WTC11 (cell line): ENCODE measurements at regions not wholly inside any gene's neighbourhood (a gene's known extent, or its start where the extent isn't known, plus 50 kb on each side); places are given as distances from the start of the nearest gene placed in this dataset.

ENCODE experiments used
- ATAC-seq: fragments of 200-7000 bp; cut with Tn5 transposase; 2 replicates; pipeline ENCODE4 v1.10.0; 2021; ENCODE audit warnings: mild to moderate bottlenecking, moderate library complexity
- CTCF ChIA-PET: fragments of 300-600 bp; sonication (Branson Sonifier 250); formaldehyde crosslinking; loops from one replicate; lab custom pipeline; 2021; ENCODE audit warnings: antibody characterized with exemption; lab: Charles Lee
- POLR2A ChIA-PET: fragments of 350-600 bp; sonication (Branson Sonifier 250); formaldehyde crosslinking; loops from one replicate; lab custom pipeline; 2021; ENCODE audit warnings: antibody characterized with exemption; lab: Charles Lee
- DNase-seq: peaks from one replicate; pipeline ENCODE4 v3.0.0; 2021; ENCODE audit warnings: low spot score
- H3K27ac Mint-ChIP-seq: 2 replicates; pipeline ENCODE4 v1.8.0; 2021; ENCODE audit warnings: mixed read lengths
- H3K27me3 Mint-ChIP-seq: 2 replicates; pipeline ENCODE4 v1.8.0; 2021; ENCODE audit warnings: low read depth, mild to moderate bottlenecking, moderate library complexity, mixed read lengths
- H3K36me3 Mint-ChIP-seq: 2 replicates; pipeline ENCODE4 v1.8.0; 2021; ENCODE audit warnings: mixed read lengths
- H3K4me1 Mint-ChIP-seq: 2 replicates; pipeline ENCODE4 v1.8.0; 2022; ENCODE audit warnings: mixed read lengths
- H3K4me3 Mint-ChIP-seq: 2 replicates; pipeline ENCODE4 v1.8.0; 2021; ENCODE audit warnings: mild to moderate bottlenecking, moderate library complexity, mixed read lengths
- H3K9me3 Mint-ChIP-seq: 2 replicates; pipeline ENCODE4 v1.8.0; 2021; ENCODE audit warnings: mixed read lengths
- ATF1 ChIP-seq: sonication (generic); formaldehyde crosslinking; IDR thresholded peaks from 2 replicates; pipeline ENCODE4 v1.8.1; 2023; ENCODE audit warnings: mild to moderate bottlenecking, moderate library complexity, missing genetic modification reagents
- ESRRA ChIP-seq: sonication (generic); formaldehyde crosslinking; IDR thresholded peaks from 2 replicates; pipeline ENCODE4 v1.8.1; 2022; ENCODE audit warnings: mild to moderate bottlenecking, missing genetic modification reagents, borderline replicate concordance
- FOXP4 ChIP-seq: sonication (generic); formaldehyde crosslinking; IDR thresholded peaks from 2 replicates; pipeline ENCODE4 v1.8.0; 2022; ENCODE audit warnings: mild to moderate bottlenecking, missing genetic modification reagents
- GABPB1 ChIP-seq: sonication (generic); formaldehyde crosslinking; IDR thresholded peaks from 2 replicates; pipeline ENCODE4 v1.8.1; 2023; ENCODE audit warnings: mild to moderate bottlenecking, missing genetic modification reagents
- GRHL2 ChIP-seq: fragments of 250-450 bp; sonication (Bioruptor Pico); IDR thresholded peaks from 2 replicates; pipeline ENCODE4 v1.8.0; 2022; ENCODE audit warnings: mild to moderate bottlenecking, moderate library complexity; ENCODE audit not compliant: insufficient replicate concordance, severe bottlenecking
- JAZF1 ChIP-seq: fragments of 250-450 bp; sonication (Bioruptor Pico); IDR thresholded peaks from 2 replicates; pipeline ENCODE4 v1.9.0; 2021; ENCODE audit warnings: moderate library complexity, mild to moderate bottlenecking, inconsistent platforms
- KAT7 ChIP-seq: sonication (generic); formaldehyde crosslinking; IDR thresholded peaks from 2 replicates; pipeline ENCODE4 v1.8.1; 2023; ENCODE audit warnings: missing genetic modification reagents, mild to moderate bottlenecking, borderline replicate concordance
- MLX ChIP-seq: sonication (generic); formaldehyde crosslinking; IDR thresholded peaks from 2 replicates; pipeline ENCODE4 v1.8.1; 2023; ENCODE audit warnings: mild to moderate bottlenecking, missing genetic modification reagents, moderate library complexity
- NFYB ChIP-seq: sonication (generic); formaldehyde crosslinking; conservative IDR thresholded peaks from 2 replicates; pipeline ENCODE4 v1.8.0; 2022; ENCODE audit warnings: low read depth, missing genetic modification reagents
- PREB ChIP-seq: sonication (generic); formaldehyde crosslinking; IDR thresholded peaks from 2 replicates; pipeline ENCODE4 v1.8.1; 2022; ENCODE audit warnings: mild to moderate bottlenecking, missing genetic modification reagents, moderate library complexity, borderline replicate concordance
- TEAD4 ChIP-seq: sonication (generic); formaldehyde crosslinking; IDR thresholded peaks from 2 replicates; pipeline ENCODE4 v1.8.0; 2022; ENCODE audit warnings: mild to moderate bottlenecking, missing genetic modification reagents
- ZNF532 ChIP-seq: fragments of 250-450 bp; sonication (Bioruptor Pico); IDR thresholded peaks from 2 replicates; pipeline ENCODE4 v1.9.0; 2021; ENCODE audit warnings: mild to moderate bottlenecking, borderline replicate concordance
- TF ChIP-seq, protein P1 (sequence below): sonication (generic); formaldehyde crosslinking; IDR thresholded peaks from 2 replicates; pipeline ENCODE4 v1.8.1; 2023; ENCODE audit warnings: mild to moderate bottlenecking, missing genetic modification reagents, moderate library complexity
- TF ChIP-seq, protein P2 (sequence below): sonication (generic); formaldehyde crosslinking; IDR thresholded peaks from 2 replicates; pipeline ENCODE4 v1.8.1; 2022; ENCODE audit warnings: low read depth, missing genetic modification reagents, borderline replicate concordance
- TF ChIP-seq, protein P3 (sequence below): fragments of 250-450 bp; sonication (Bioruptor Pico); IDR thresholded peaks from 2 replicates; pipeline ENCODE4 v1.9.0; 2021; ENCODE audit warnings: mild to moderate bottlenecking
- TF ChIP-seq, protein P4 (sequence below): sonication (generic); formaldehyde crosslinking; IDR thresholded peaks from 2 replicates; pipeline ENCODE4 v1.8.0; 2022; ENCODE audit warnings: missing genetic modification reagents

- no peak for TF ChIP-seq ZNF532 (CRISPR knock-in tag)
These were observed 448.3 kb downstream of the CDH2 start (continued) for GRCh38 chr18:27728659-27729058.

DNA sequence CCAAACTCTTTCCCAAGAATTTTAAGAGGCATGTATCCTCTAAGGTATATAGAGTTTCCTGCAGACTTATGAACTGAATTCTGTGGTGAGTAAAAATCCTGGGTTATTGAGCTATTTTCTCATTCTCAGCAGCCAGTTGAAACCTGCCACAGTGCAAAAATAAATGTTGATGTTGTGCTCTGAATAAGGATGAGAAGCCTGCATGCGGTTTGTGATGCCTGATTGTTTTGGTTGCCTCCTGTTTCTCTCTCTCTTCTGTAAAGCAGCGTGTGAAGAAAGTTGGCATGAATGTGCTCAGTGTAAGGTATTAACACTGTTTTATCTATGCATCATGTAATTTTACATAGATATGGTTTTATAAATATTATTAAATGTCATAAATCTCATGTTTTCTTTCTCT lies 452.6 kb downstream of the CDH2 start:
- Mint-ChIP-seq H3K9me3 (peaks cover 32% of the 10 kb centered on the region), H3K4me3 (no peak overlapping the region), H3K27ac (peak overlapping the region; percentile 11; the same call in 1 of the 2 replicates), H3K4me1 (peaks cover 24% of the 10 kb centered on the region), H3K27me3 (no peaks in the 10 kb centered on the region; the same call in 1 of the 2 replicates), H3K36me3 (peaks cover 19% of the 10 kb centered on the region)
- no peak for ATAC-seq
- no peak for TF ChIP-seq GRHL2 (CRISPR knock-in tag)
- TF ChIP-seq ESRRA (CRISPR knock-in tag), result no peak
- TF ChIP-seq TEAD4, result no peak
- TF ChIP-seq PREB (CRISPR knock-in tag), result no peak
- no peak for TF ChIP-seq JAZF1 (CRISPR knock-in tag)
- TF ChIP-seq, protein P1, sequence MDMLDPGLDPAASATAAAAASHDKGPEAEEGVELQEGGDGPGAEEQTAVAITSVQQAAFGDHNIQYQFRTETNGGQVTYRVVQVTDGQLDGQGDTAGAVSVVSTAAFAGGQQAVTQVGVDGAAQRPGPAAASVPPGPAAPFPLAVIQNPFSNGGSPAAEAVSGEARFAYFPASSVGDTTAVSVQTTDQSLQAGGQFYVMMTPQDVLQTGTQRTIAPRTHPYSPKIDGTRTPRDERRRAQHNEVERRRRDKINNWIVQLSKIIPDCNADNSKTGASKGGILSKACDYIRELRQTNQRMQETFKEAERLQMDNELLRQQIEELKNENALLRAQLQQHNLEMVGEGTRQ (CRISPR knock-in tag), result no peak
- TF ChIP-seq GABPB1 (CRISPR knock-in tag), result no peak
- ChIA-PET POLR2A (no interaction called here), CTCF (no interaction called here)
- no peak for DNase-seq

DNA sequence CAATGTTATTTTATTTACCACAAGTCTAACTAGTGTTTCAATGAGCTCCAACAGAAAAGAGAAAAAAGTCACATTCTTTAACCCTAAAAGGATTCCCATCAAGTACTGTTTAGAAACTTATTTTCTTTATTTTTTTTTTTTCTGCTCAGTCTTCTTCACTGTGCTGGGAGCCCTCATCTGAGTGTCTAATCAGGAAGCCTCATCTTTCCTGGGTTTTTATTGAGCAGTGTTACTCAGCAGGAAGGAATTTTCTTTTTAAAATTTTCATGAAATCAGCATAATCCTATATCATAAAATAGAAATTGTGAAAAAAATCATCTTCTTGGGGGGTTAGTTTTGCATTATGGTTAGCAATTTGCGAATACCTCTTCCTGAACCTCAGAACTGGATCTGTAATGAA lies 453.8 kb downstream of the CDH2 start:
- peaks cover 9% of the 10 kb centered on the region; the same call in 1 of the 2 replicates for H3K36me3 Mint-ChIP-seq
- H3K4me3 Mint-ChIP-seq, result no peak overlapping the region
- peak overlapping the region; percentile 5; the same call in 1 of the 2 replicates for H3K27ac Mint-ChIP-seq
- ChIA-PET CTCF (no interaction called here), POLR2A (no interaction called here)
- DNase-seq (no peak), ATAC-seq (no peak)
- peaks cover 20% of the 10 kb centered on the region for H3K9me3 Mint-ChIP-seq
- peaks cover 33% of the 10 kb centered on the region for H3K4me1 Mint-ChIP-seq
- H3K27me3 Mint-ChIP-seq, result no peaks in the 10 kb centered on the region; the same call in 1 of the 2 replicates
- TF ChIP-seq ATF1 (no peak), FOXP4 (no peak), MLX (CRISPR knock-in tag) (no peak), NFYB (CRISPR knock-in tag) (no peak), PREB (CRISPR knock-in tag) (no peak), KAT7 (no peak)
- TF ChIP-seq, protein P2, sequence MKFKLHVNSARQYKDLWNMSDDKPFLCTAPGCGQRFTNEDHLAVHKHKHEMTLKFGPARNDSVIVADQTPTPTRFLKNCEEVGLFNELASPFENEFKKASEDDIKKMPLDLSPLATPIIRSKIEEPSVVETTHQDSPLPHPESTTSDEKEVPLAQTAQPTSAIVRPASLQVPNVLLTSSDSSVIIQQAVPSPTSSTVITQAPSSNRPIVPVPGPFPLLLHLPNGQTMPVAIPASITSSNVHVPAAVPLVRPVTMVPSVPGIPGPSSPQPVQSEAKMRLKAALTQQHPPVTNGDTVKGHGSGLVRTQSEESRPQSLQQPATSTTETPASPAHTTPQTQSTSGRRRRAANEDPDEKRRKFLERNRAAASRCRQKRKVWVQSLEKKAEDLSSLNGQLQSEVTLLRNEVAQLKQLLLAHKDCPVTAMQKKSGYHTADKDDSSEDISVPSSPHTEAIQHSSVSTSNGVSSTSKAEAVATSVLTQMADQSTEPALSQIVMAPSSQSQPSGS, result no peak
- TF ChIP-seq, protein P3, sequence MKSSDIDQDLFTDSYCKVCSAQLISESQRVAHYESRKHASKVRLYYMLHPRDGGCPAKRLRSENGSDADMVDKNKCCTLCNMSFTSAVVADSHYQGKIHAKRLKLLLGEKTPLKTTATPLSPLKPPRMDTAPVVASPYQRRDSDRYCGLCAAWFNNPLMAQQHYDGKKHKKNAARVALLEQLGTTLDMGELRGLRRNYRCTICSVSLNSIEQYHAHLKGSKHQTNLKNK, result no peak
- TF ChIP-seq, protein P4, sequence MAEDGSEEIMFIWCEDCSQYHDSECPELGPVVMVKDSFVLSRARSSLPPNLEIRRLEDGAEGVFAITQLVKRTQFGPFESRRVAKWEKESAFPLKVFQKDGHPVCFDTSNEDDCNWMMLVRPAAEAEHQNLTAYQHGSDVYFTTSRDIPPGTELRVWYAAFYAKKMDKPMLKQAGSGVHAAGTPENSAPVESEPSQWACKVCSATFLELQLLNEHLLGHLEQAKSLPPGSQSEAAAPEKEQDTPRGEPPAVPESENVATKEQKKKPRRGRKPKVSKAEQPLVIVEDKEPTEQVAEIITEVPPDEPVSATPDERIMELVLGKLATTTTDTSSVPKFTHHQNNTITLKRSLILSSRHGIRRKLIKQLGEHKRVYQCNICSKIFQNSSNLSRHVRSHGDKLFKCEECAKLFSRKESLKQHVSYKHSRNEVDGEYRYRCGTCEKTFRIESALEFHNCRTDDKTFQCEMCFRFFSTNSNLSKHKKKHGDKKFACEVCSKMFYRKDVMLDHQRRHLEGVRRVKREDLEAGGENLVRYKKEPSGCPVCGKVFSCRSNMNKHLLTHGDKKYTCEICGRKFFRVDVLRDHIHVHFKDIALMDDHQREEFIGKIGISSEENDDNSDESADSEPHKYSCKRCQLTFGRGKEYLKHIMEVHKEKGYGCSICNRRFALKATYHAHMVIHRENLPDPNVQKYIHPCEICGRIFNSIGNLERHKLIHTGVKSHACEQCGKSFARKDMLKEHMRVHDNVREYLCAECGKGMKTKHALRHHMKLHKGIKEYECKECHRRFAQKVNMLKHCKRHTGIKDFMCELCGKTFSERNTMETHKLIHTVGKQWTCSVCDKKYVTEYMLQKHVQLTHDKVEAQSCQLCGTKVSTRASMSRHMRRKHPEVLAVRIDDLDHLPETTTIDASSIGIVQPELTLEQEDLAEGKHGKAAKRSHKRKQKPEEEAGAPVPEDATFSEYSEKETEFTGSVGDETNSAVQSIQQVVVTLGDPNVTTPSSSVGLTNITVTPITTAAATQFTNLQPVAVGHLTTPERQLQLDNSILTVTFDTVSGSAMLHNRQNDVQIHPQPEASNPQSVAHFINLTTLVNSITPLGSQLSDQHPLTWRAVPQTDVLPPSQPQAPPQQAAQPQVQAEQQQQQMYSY (CRISPR knock-in tag), result no peak
